ENCODE measurements at regions not wholly inside any gene's neighbourhood (a gene's known extent, or its start where the extent isn't known, plus 50 kb on each side); places are given as distances from the start of the nearest gene placed in this dataset.

GRCh38 chr11:13120691-13121090 is 111.6 kb downstream of the RASSF10 start:
- intact Hi-C loops (cut with DNase I) = no loop called here
- DNase-seq (no peak), ATAC-seq (no peak)
- no peaks in the 10 kb centered on the region for H3K27me3 ChIP-seq
- H3K9me3 ChIP-seq = peaks cover 0 to 7% of the 10 kb centered on the region in 2 donors
- H3K4me3 ChIP-seq = no peak overlapping the region
- no peaks in the 10 kb centered on the region for H3K4me1 ChIP-seq
- TF ChIP-seq CTCF (IDR thresholded peaks at IDR 0.05) = no peak
- no peak overlapping the region for H3K27ac ChIP-seq
- H3K36me3 ChIP-seq = no peaks in the 10 kb centered on the region

DNA sequence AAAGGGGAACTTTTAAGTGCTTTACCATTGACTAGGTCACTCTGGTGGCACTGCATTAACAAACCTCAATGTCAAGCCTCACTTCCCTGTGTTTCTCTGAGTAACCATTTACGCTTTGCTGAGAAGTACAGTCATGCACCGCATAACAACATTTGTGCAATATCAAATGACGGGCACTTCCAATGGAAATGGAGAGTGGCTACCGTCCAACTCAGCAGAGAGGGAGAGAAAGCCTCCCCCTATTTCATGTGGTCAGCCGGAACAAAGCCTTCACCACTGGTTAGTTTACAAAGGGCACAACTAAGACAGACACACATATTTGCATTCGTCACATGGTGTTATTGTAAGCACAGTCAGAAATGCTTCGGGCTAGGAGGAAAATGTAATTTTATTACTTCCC is 117.3 kb downstream of the RASSF10 start:
- DNase-seq = peak in 1 of 4 donors; percentile 73
- no peak overlapping the region for H3K27ac ChIP-seq
- H3K4me1 ChIP-seq = no peaks in the 10 kb centered on the region
- no peak for TF ChIP-seq CTCF (IDR thresholded peaks at IDR 0.05)
- H3K27me3 ChIP-seq = no peaks in the 10 kb centered on the region
- H3K9me3 ChIP-seq = peaks cover 0 to 7% of the 10 kb centered on the region in 2 donors
- intact Hi-C loops (cut with DNase I) = no loop called here
- H3K36me3 ChIP-seq = no peaks in the 10 kb centered on the region
- ATAC-seq = peak; percentile 58
- no peak overlapping the region for H3K4me3 ChIP-seq

DNA sequence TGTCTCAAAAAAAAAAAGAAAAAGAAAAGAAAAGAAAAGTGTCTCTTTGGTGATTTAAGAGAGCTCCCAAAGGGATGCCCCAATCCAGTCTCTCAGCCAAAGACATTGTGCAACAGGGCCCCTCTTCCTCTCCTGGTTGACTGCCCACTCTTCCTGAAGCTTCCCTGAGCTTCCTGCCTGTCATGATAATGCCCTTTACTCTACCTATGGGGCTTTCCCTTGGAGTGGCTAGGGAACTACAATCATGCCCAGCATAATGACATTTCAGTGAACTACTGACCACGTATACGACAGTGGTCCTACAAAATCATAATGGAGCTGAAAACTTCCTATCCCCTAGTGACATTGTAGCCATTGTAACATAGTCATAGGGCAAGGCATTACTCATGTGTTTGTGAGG is 118.0 kb downstream of the RASSF10 start:
- DNase-seq = no peak
- no peak for ATAC-seq
- Histone ChIP-seq H3K27me3 (no peaks in the 10 kb centered on the region), H3K9me3 (peaks cover 0 to 7% of the 10 kb centered on the region in 2 donors), H3K27ac (no peak overlapping the region), H3K4me3 (no peak overlapping the region), H3K4me1 (no peaks in the 10 kb centered on the region), H3K36me3 (no peaks in the 10 kb centered on the region)
- intact Hi-C loops (cut with DNase I) = no loop called here
- no peak for TF ChIP-seq CTCF (IDR thresholded peaks at IDR 0.05)

GRCh38 chr11:13128354-13128753 is 119.2 kb downstream of the RASSF10 start:
- no peak for TF ChIP-seq CTCF (IDR thresholded peaks at IDR 0.05)
- no peak for ATAC-seq
- H3K27ac ChIP-seq = no peak overlapping the region
- H3K36me3 ChIP-seq = no peaks in the 10 kb centered on the region
- intact Hi-C loops (cut with DNase I) = no loop called here
- no peak for DNase-seq
- H3K27me3 ChIP-seq = no peaks in the 10 kb centered on the region
- H3K4me3 ChIP-seq = no peak overlapping the region
- no peaks in the 10 kb centered on the region for H3K4me1 ChIP-seq
- no peaks in the 10 kb centered on the region for H3K9me3 ChIP-seq

DNA sequence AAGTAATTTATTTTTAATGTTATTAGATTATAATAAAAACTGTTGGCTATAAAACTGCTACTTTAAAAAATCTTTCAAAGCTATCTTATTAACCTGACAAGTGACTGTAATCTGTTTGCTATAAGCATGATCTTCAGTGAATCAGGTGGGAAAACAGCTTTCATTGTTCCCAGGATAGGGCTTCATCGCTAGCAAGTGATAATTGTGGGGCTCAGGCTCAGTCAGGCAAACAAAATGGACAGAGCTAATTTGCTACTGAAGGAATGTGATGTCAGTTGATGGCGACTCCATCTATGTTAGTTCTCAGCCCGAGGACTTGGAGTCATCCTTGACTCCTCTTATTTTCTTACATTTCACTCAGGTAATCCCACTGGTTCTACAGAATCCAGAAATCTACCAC is 125.0 kb downstream of the RASSF10 start:
- ATAC-seq = no peak
- no peak for DNase-seq
- Histone ChIP-seq H3K27ac (no peak overlapping the region), H3K27me3 (no peaks in the 10 kb centered on the region), H3K9me3 (no peaks in the 10 kb centered on the region), H3K4me3 (no peak overlapping the region), H3K36me3 (no peaks in the 10 kb centered on the region), H3K4me1 (no peaks in the 10 kb centered on the region)
- no peak for TF ChIP-seq CTCF (IDR thresholded peaks at IDR 0.05)
- intact Hi-C loops (cut with DNase I) = no loop called here

Measured in left lung (tissue), 4 donors.